ENCODE measurements at regions not wholly inside any gene's neighbourhood (a gene's known extent, or its start where the extent isn't known, plus 50 kb on each side); places are given as distances from the start of the nearest gene placed in this dataset.

DNA sequence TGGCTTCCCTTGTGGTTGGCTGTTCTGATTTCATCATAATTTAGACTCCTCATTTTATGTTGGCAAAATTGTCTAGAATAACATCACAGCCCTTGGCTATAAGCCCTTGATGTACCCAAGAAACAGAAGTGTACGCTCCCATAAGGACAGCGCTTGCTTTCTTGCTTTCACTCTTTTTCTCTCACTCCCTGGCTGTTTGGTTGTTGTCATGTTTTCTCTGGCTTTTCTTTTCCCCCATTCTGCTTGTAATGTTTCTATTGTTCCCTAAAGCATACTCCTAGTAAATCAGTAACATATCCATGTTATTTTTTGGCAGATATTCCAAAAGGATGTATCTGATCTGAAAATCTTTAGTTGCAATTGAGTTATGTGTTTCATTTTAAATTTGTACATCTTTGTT is 530.5 kb downstream of the NOVA1 start:
- no peaks in the 10 kb centered on the region for H3K79me2 ChIP-seq (ENCODE audit: control insufficient read depth, insufficient read depth, low read length, poor library complexity)
- no peak overlapping the region for H3K23ac ChIP-seq (ENCODE audit: low read length)
- H3K27ac ChIP-seq (ENCODE audit: low read depth, low read length), result no peak overlapping the region
- no peak overlapping the region for H3K4ac ChIP-seq (ENCODE audit: low read depth, low read length)
- H3K27me3 ChIP-seq (ENCODE audit: insufficient read depth, low read length), result no peaks in the 10 kb centered on the region
- no peak overlapping the region for H3K4me3 ChIP-seq (ENCODE audit: low read depth, low read length)
- WGBS (ENCODE audit: extremely low coverage, insufficient coverage, insufficient read length), result no CpG with 5 or more reads among the region's 2 CpGs
- H3K9ac ChIP-seq (ENCODE audit: low read length), result no peak overlapping the region
- no peak overlapping the region for H4K91ac ChIP-seq (ENCODE audit: low read depth, low read length)
- no peak overlapping the region for H4K8ac ChIP-seq (ENCODE audit: low read depth, low read length)
- H3K79me1 ChIP-seq (ENCODE audit: low read length), result no peaks in the 10 kb centered on the region
- H3K14ac ChIP-seq (ENCODE audit: low read length), result no peak overlapping the region
- H3K9me3 ChIP-seq (ENCODE audit: insufficient read depth, low read depth, low read length), result no peaks in the 10 kb centered on the region
- no peak overlapping the region for H2BK12ac ChIP-seq (ENCODE audit: low read length)
- H2AFZ ChIP-seq (ENCODE audit: insufficient read depth, low read length, poor library complexity), result no peak overlapping the region
- no peak for DNase-seq
- H3K36me3 ChIP-seq (ENCODE audit: control insufficient read depth in 1 of 2, insufficient read depth in 2 of 2, low read length in 2 of 2), result no peaks in the 10 kb centered on the region
- no peaks in the 10 kb centered on the region for H3K4me1 ChIP-seq (ENCODE audit: control insufficient read depth in 1 of 2, insufficient read depth in 2 of 2, low read length in 2 of 2)
- no peak overlapping the region for H3K18ac ChIP-seq (ENCODE audit: low read length)
- H4K12ac ChIP-seq (ENCODE audit: low read depth, low read length), result no peak overlapping the region
- no peak overlapping the region for H2BK5ac ChIP-seq (ENCODE audit: low read depth, low read length, poor library complexity)
- H3K4me2 ChIP-seq (ENCODE audit: low read length), result no peak overlapping the region
- H2BK120ac ChIP-seq (ENCODE audit: insufficient read depth, low read length, poor library complexity), result no peak overlapping the region
- no peak overlapping the region for H2AK5ac ChIP-seq (ENCODE audit: low read length)

DNA sequence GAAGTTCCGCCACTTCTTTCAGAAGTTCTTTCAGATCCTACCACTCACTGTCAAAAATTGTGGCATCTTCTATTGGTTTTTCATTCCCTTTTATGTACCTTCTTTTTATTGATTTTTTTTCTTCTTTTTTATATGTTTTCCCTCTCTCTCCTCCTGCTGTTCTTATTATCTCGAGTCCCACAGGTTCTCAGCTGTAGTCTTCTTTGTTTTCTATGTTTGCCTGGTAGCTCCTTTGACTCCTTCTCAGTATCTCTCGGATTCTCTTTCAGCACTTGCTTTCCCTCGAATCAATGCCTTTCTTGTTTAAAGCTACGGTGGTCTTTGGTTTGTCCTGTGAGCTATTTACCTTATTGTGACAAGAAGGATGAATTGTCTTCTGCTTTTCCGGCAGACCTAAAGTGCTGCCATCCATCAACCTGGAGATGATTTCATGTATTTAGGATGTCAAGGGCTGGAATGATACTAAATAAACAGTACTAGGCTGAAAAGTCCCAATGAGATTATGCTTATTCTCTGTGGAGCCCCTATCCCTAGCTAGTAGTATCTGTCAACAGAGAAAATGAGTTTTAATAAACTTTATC is 541.7 kb downstream of the NOVA1 start:
- H3K79me1 ChIP-seq (ENCODE audit: low read length), result no peaks in the 10 kb centered on the region
- H4K12ac ChIP-seq (ENCODE audit: low read depth, low read length), result no peak overlapping the region
- peaks cover 3% of the 10 kb centered on the region for H3K9me3 ChIP-seq (ENCODE audit: insufficient read depth, low read depth, low read length)
- no peak overlapping the region for H2BK120ac ChIP-seq (ENCODE audit: insufficient read depth, low read length, poor library complexity)
- H3K18ac ChIP-seq (ENCODE audit: low read length), result no peak overlapping the region
- H3K4ac ChIP-seq (ENCODE audit: low read depth, low read length), result no peak overlapping the region
- no peak for DNase-seq
- H4K91ac ChIP-seq (ENCODE audit: low read depth, low read length), result no peak overlapping the region
- no peak overlapping the region for H2AFZ ChIP-seq (ENCODE audit: insufficient read depth, low read length, poor library complexity)
- H4K8ac ChIP-seq (ENCODE audit: low read depth, low read length), result no peak overlapping the region
- no peaks in the 10 kb centered on the region for H3K27me3 ChIP-seq (ENCODE audit: insufficient read depth, low read length)
- no peak overlapping the region for H2BK5ac ChIP-seq (ENCODE audit: low read depth, low read length, poor library complexity)
- no peaks in the 10 kb centered on the region for H3K36me3 ChIP-seq (ENCODE audit: control insufficient read depth in 1 of 2, insufficient read depth in 2 of 2, low read length in 2 of 2)
- H3K14ac ChIP-seq (ENCODE audit: low read length), result no peak overlapping the region
- H3K4me1 ChIP-seq (ENCODE audit: control insufficient read depth in 1 of 2, insufficient read depth in 2 of 2, low read length in 2 of 2), result no peaks in the 10 kb centered on the region
- no peak overlapping the region for H3K23ac ChIP-seq (ENCODE audit: low read length)
- no peak overlapping the region for H3K4me3 ChIP-seq (ENCODE audit: low read depth, low read length)
- H3K4me2 ChIP-seq (ENCODE audit: low read length), result no peak overlapping the region
- H2BK12ac ChIP-seq (ENCODE audit: low read length), result no peak overlapping the region
- H3K79me2 ChIP-seq (ENCODE audit: control insufficient read depth, insufficient read depth, low read length, poor library complexity), result no peaks in the 10 kb centered on the region
- WGBS (ENCODE audit: extremely low coverage, insufficient coverage, insufficient read length), result no CpG with 5 or more reads among the region's 6 CpGs
- H3K9ac ChIP-seq (ENCODE audit: low read length), result no peak overlapping the region
- H3K27ac ChIP-seq (ENCODE audit: low read depth, low read length), result no peak overlapping the region
- H2AK5ac ChIP-seq (ENCODE audit: low read length), result no peak overlapping the region

DNA sequence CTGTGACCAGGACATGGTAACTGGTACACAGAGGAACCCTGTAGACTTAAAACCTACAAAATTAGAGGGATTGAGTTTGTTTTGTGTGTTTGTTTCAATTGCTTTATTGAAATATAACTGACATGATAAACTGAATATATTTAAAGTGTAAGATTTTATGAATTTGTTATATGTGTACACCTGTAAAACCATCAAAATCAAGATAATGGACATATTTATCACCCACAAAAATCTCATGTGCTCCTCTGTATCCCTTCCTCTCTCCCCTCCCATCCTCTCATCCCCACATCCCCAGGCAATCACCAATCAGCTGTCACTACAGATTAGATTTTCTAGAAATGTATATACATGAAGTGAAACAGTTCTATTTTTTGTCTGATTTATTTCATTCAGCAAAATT is 565.5 kb downstream of the NOVA1 start:
- no peak overlapping the region for H3K4me3 ChIP-seq (ENCODE audit: low read depth, low read length)
- no peaks in the 10 kb centered on the region for H3K27me3 ChIP-seq (ENCODE audit: insufficient read depth, low read length)
- H2AFZ ChIP-seq (ENCODE audit: insufficient read depth, low read length, poor library complexity), result no peak overlapping the region
- no peak overlapping the region for H4K91ac ChIP-seq (ENCODE audit: low read depth, low read length)
- no peak overlapping the region for H4K12ac ChIP-seq (ENCODE audit: low read depth, low read length)
- H3K4me1 ChIP-seq (ENCODE audit: control insufficient read depth in 1 of 2, insufficient read depth in 2 of 2, low read length in 2 of 2), result no peaks in the 10 kb centered on the region
- no peaks in the 10 kb centered on the region for H3K79me1 ChIP-seq (ENCODE audit: low read length)
- no peak overlapping the region for H2BK120ac ChIP-seq (ENCODE audit: insufficient read depth, low read length, poor library complexity)
- H2AK5ac ChIP-seq (ENCODE audit: low read length), result no peak overlapping the region
- H3K27ac ChIP-seq (ENCODE audit: low read depth, low read length), result no peak overlapping the region
- DNase-seq, result no peak
- no peak overlapping the region for H3K4me2 ChIP-seq (ENCODE audit: low read length)
- no peak overlapping the region for H3K18ac ChIP-seq (ENCODE audit: low read length)
- no peak overlapping the region for H2BK5ac ChIP-seq (ENCODE audit: low read depth, low read length, poor library complexity)
- H3K79me2 ChIP-seq (ENCODE audit: control insufficient read depth, insufficient read depth, low read length, poor library complexity), result no peaks in the 10 kb centered on the region
- H3K9me3 ChIP-seq (ENCODE audit: insufficient read depth, low read depth, low read length), result no peaks in the 10 kb centered on the region
- H3K4ac ChIP-seq (ENCODE audit: low read depth, low read length), result no peak overlapping the region
- no peak overlapping the region for H3K14ac ChIP-seq (ENCODE audit: low read length)
- H4K8ac ChIP-seq (ENCODE audit: low read depth, low read length), result no peak overlapping the region
- no peak overlapping the region for H2BK12ac ChIP-seq (ENCODE audit: low read length)
- H3K9ac ChIP-seq (ENCODE audit: low read length), result no peak overlapping the region
- no peak overlapping the region for H3K23ac ChIP-seq (ENCODE audit: low read length)
- H3K36me3 ChIP-seq (ENCODE audit: control insufficient read depth in 1 of 2, insufficient read depth in 2 of 2, low read length in 2 of 2), result no peaks in the 10 kb centered on the region

DNA sequence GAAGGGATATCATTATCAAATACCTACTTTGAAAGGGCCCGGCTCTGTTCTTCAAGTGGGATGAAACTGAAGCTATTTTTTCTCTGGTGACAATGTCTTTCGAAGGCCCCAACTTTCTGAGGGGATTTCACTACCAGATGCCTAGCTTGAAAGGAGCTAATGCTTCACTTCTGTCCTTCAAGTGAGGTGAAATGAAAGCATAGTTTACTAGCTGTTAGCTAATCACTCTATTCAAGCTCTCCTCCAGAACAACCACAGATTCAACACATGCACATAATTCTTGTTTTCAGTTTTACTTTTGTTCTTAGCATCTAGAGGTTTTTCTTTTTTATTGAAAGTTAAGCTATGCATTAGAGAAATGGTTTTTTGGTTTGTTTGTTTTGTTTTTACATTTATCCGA is 571.4 kb downstream of the NOVA1 start:
- Histone ChIP-seq H3K4me3 (ENCODE audit: low read depth, low read length) (no peak overlapping the region), H3K9me3 (ENCODE audit: insufficient read depth, low read depth, low read length) (no peaks in the 10 kb centered on the region), H3K4ac (ENCODE audit: low read depth, low read length) (no peak overlapping the region), H3K9ac (ENCODE audit: low read length) (no peak overlapping the region), H2AFZ (ENCODE audit: insufficient read depth, low read length, poor library complexity) (no peak overlapping the region), H3K36me3 (ENCODE audit: control insufficient read depth in 1 of 2, insufficient read depth in 2 of 2, low read length in 2 of 2) (no peaks in the 10 kb centered on the region), H3K4me2 (ENCODE audit: low read length) (no peak overlapping the region), H2BK5ac (ENCODE audit: low read depth, low read length, poor library complexity) (no peak overlapping the region), H2BK12ac (ENCODE audit: low read length) (no peak overlapping the region), H3K14ac (ENCODE audit: low read length) (no peak overlapping the region), H3K4me1 (ENCODE audit: control insufficient read depth in 1 of 2, insufficient read depth in 2 of 2, low read length in 2 of 2) (no peaks in the 10 kb centered on the region), H2AK5ac (ENCODE audit: low read length) (no peak overlapping the region), H3K27me3 (ENCODE audit: insufficient read depth, low read length) (no peaks in the 10 kb centered on the region), H3K79me1 (ENCODE audit: low read length) (no peaks in the 10 kb centered on the region), H3K27ac (ENCODE audit: low read depth, low read length) (no peak overlapping the region), H3K79me2 (ENCODE audit: control insufficient read depth, insufficient read depth, low read length, poor library complexity) (no peaks in the 10 kb centered on the region), H4K91ac (ENCODE audit: low read depth, low read length) (no peak overlapping the region), H4K8ac (ENCODE audit: low read depth, low read length) (no peak overlapping the region), H3K23ac (ENCODE audit: low read length) (no peak overlapping the region), H3K18ac (ENCODE audit: low read length) (no peak overlapping the region), H2BK120ac (ENCODE audit: insufficient read depth, low read length, poor library complexity) (no peak overlapping the region), H4K12ac (ENCODE audit: low read depth, low read length) (no peak overlapping the region)
- no peak for DNase-seq
- no CpG with 5 or more reads among the region's 3 CpGs for WGBS (ENCODE audit: extremely low coverage, insufficient coverage, insufficient read length)
